Urinary bladder (tissue), 3 donors: ENCODE measurements at regions not wholly inside any gene's neighbourhood (a gene's known extent, or its start where the extent isn't known, plus 50 kb on each side); places are given as distances from the start of the nearest gene placed in this dataset.
"Not testable (repeated sequence)": the region's sequence is repeated elsewhere in the genome, so short reads cannot be mapped to it uniquely, and the experiment has no call there.

Source experiments
- DNase-seq: peaks from one replicate; pipeline ENCODE4 v3.0.0-alpha.2; 2015; ENCODE audit errors: extremely low spot score
- H3K27ac ChIP-seq: one replicate; pipeline ENCODE4 v1.5.1; 2013; ENCODE audit warnings: low read depth, mild to moderate bottlenecking, moderate library complexity
- H3K36me3 ChIP-seq: one replicate; pipeline ENCODE4 v1.6.1; 2013; ENCODE audit warnings: mild to moderate bottlenecking, moderate library complexity; ENCODE audit not compliant: insufficient read depth
- H3K4me1 ChIP-seq: one replicate; pipeline ENCODE4 v1.6.1; 2013; ENCODE audit warnings: mild to moderate bottlenecking, moderate library complexity; ENCODE audit not compliant: insufficient read depth
- H3K4me3 ChIP-seq: one replicate; pipeline ENCODE4 v1.5.1; 2013; ENCODE audit warnings: low read depth, low read length
- WGBS: extraction: QIAGEN DNeasy Blood & Tissue Kit; methylation state at CpG from one replicate; pipeline ENCODE4 v1.1.7; 2013; 5-methylcytosine and 5-hydroxymethylcytosine counted together
- donor health status: healthy with polysubstance abuse.
- donor health status: healthy.

- Histone ChIP-seq H3K36me3 (no peaks in the 10 kb centered on the region), H3K4me1 (no peaks in the 10 kb centered on the region), H3K4me3 (no peak overlapping the region), H3K27ac (no peak overlapping the region)
- DNase-seq = no peak
- 77% methylated on average over 1 of the region's 1 CpG for WGBS
These were observed 237.4 kb downstream of the STIM2 start for GRCh38 chr4:27098034-27098433.

- Histone ChIP-seq H3K4me3 (no peak overlapping the region), H3K27ac (no peak overlapping the region), H3K4me1 (no peaks in the 10 kb centered on the region), H3K36me3 (no peaks in the 10 kb centered on the region)
- WGBS = 65% methylated on average over 10 of the region's 10 CpGs
- DNase-seq = no peak
These were observed 240.1 kb downstream of the STIM2 start for GRCh38 chr4:27100713-27101112.

- WGBS = 41% methylated on average over 12 of the region's 12 CpGs
- Histone ChIP-seq H3K4me1 (no peaks in the 10 kb centered on the region), H3K36me3 (no peaks in the 10 kb centered on the region), H3K27ac (no peak overlapping the region), H3K4me3 (no peak overlapping the region)
- no peak for DNase-seq
These were observed 240.5 kb downstream of the STIM2 start for GRCh38 chr4:27101126-27101525.

GRCh38 chr4:27101561-27101960 lies 240.9 kb downstream of the STIM2 start:
- no peaks in the 10 kb centered on the region for H3K36me3 ChIP-seq
- 52% methylated on average over 7 of the region's 7 CpGs for WGBS
- H3K27ac ChIP-seq = no peak overlapping the region
- no peak overlapping the region for H3K4me3 ChIP-seq
- no peaks in the 10 kb centered on the region for H3K4me1 ChIP-seq
- no peak for DNase-seq

GRCh38 chr4:27111627-27112026 lies 251.0 kb downstream of the STIM2 start:
- Histone ChIP-seq H3K36me3 (no peaks in the 10 kb centered on the region), H3K4me3 (no peak overlapping the region), H3K4me1 (no peaks in the 10 kb centered on the region), H3K27ac (no peak overlapping the region)
- DNase-seq = no peak
- 66% methylated on average over 3 of the region's 3 CpGs for WGBS

GRCh38 chr4:27112587-27112986 lies 251.9 kb downstream of the STIM2 start:
- no peak overlapping the region for H3K4me3 ChIP-seq
- H3K4me1 ChIP-seq = no peaks in the 10 kb centered on the region
- WGBS = 84% methylated on average over 3 of the region's 3 CpGs
- H3K27ac ChIP-seq = no peak overlapping the region
- DNase-seq = no peak
- H3K36me3 ChIP-seq = no peaks in the 10 kb centered on the region

- WGBS = 79% methylated on average over 4 of the region's 4 CpGs
- no peaks in the 10 kb centered on the region for H3K4me1 ChIP-seq
These were observed 254.6 kb downstream of the STIM2 start for GRCh38 chr4:27115221-27115620.

GRCh38 chr4:27117453-27117852 lies 256.8 kb downstream of the STIM2 start:
- 93% methylated on average over 1 of the region's 1 CpG for WGBS
- no peak for DNase-seq
- H3K27ac ChIP-seq = no peak overlapping the region
- no peaks in the 10 kb centered on the region for H3K4me1 ChIP-seq
- H3K36me3 ChIP-seq = no peaks in the 10 kb centered on the region
- no peak overlapping the region for H3K4me3 ChIP-seq

More at GRCh38 chr4:27115221-27115620, 254.6 kb downstream of the STIM2 start:
- DNase-seq = no peak
- no peak overlapping the region for H3K27ac ChIP-seq
- H3K4me3 ChIP-seq = no peak overlapping the region
- no peaks in the 10 kb centered on the region for H3K36me3 ChIP-seq

GRCh38 chr4:27119239-27119638 lies 258.6 kb downstream of the STIM2 start:
- no peaks in the 10 kb centered on the region for H3K36me3 ChIP-seq
- no peak for DNase-seq
- H3K4me1 ChIP-seq = no peaks in the 10 kb centered on the region
- 86% methylated on average over 5 of the region's 5 CpGs for WGBS
- H3K4me3 ChIP-seq = no peak overlapping the region
- no peak overlapping the region for H3K27ac ChIP-seq

- 82% methylated on average over 5 of the region's 5 CpGs for WGBS
These were observed 261.2 kb downstream of the STIM2 start for GRCh38 chr4:27121830-27122229.

GRCh38 chr4:27123123-27123768 lies 262.6 kb downstream of the STIM2 start:
- 40% methylated on average over 3 of the region's 3 CpGs for WGBS
- no peak for DNase-seq

More at GRCh38 chr4:27121830-27122229, 261.2 kb downstream of the STIM2 start:
- DNase-seq = no peak
- H3K4me1 ChIP-seq = no peaks in the 10 kb centered on the region
- H3K36me3 ChIP-seq = no peaks in the 10 kb centered on the region
- H3K4me3 ChIP-seq = no peak overlapping the region
- no peak overlapping the region for H3K27ac ChIP-seq

GRCh38 chr4:27123769-27124124 lies 263.1 kb downstream of the STIM2 start:
- no peak for DNase-seq
- Histone ChIP-seq H3K36me3 (no peaks in the 10 kb centered on the region), H3K4me1 (no peaks in the 10 kb centered on the region), H3K27ac (no peak overlapping the region), H3K4me3 (no peak overlapping the region)

More at GRCh38 chr4:27123123-27123768, 262.6 kb downstream of the STIM2 start:
- no peaks in the 10 kb centered on the region for H3K4me1 ChIP-seq
- H3K4me3 ChIP-seq = no peak overlapping the region
- no peak overlapping the region for H3K27ac ChIP-seq
- no peaks in the 10 kb centered on the region for H3K36me3 ChIP-seq

- H3K4me3 ChIP-seq, H3K36me3 ChIP-seq, H3K4me1 ChIP-seq, DNase-seq, H3K27ac ChIP-seq: not testable (repeated sequence)
- 89% methylated on average over 4 of the region's 4 CpGs for WGBS
These were observed 266.3 kb downstream of the STIM2 start for GRCh38 chr4:27126895-27127294.

- Histone ChIP-seq H3K36me3 (no peaks in the 10 kb centered on the region), H3K27ac (no peak overlapping the region), H3K4me1 (no peaks in the 10 kb centered on the region), H3K4me3 (no peak overlapping the region)
- no peak for DNase-seq
- WGBS = 82% methylated on average over 5 of the region's 5 CpGs
These were observed 267.8 kb downstream of the STIM2 start for GRCh38 chr4:27128443-27128842.

- H3K36me3 ChIP-seq = no peaks in the 10 kb centered on the region
- H3K4me3 ChIP-seq = no peak overlapping the region
- no peak overlapping the region for H3K27ac ChIP-seq
- WGBS = 81% methylated on average over 7 of the region's 7 CpGs
- H3K4me1 ChIP-seq = no peaks in the 10 kb centered on the region
- DNase-seq = no peak
These were observed 269.3 kb downstream of the STIM2 start for GRCh38 chr4:27129871-27130366.
